GM12865 (cell line): ENCODE measurements at regions not wholly inside any gene's neighbourhood (a gene's known extent, or its start where the extent isn't known, plus 50 kb on each side); places are given as distances from the start of the nearest gene placed in this dataset.

ENCODE experiments used
- DNase-seq: peaks from one replicate; pipeline ENCODE4 v3.0.0; 2010; ENCODE audit warnings: low read depth
- H3K4me3 ChIP-seq: 2 replicates; pipeline ENCODE4 v1.5.1; 2011; ENCODE audit warnings: mild to moderate bottlenecking, low read depth, low read length, control low read depth
- TF ChIP-seq, protein P1 (sequence below): IDR thresholded peaks from 2 replicates; pipeline ENCODE4 v1.5.1; 2011; ENCODE audit warnings: low read length, control low read depth, low read depth, inconsistent platforms; ENCODE audit not compliant: insufficient read depth; ENCODE audit errors: missing control alignments

DNA sequence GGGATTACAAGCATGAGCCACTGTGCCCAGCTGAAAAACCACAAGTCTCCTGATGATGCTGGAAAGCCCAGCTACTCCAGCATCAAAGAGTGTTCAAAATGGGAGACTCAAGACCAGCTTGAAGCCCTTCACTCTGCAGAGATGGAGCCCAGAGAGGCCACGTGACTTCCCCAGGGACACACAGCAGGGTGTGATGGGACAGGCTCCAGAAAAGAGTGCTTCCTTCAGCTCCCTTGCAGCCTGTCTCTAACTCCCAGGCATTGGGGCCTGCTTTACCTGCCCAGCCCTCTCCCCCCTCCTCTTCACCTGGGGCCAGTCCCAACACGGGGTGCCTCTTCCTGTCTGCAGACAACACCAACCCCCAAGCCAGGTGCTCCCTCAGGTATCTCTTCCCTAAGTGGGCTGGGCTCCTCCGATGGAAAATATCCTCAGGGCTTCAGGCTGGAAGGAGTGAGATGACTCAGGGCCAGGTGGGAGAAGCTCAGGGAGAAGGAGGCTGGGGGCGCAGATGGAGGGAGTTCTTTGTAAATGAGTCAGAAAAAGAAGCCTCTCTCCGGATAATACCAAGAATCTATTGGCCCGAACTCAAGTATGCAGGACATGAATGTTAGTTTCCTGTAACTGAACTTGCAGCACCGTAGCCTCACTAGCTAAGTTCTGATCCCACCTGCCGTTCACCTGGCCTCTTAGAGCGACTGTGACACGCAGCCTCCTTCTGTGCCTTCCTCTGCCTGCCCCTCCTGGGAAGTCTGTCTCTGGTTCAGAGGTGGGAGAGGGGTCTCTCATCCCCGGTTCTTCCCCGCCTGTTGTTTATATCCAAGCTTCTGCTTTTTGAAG is 326.6 kb downstream of the MN1 start:
- no peak overlapping the region for H3K4me3 ChIP-seq
- TF ChIP-seq, protein P1, sequence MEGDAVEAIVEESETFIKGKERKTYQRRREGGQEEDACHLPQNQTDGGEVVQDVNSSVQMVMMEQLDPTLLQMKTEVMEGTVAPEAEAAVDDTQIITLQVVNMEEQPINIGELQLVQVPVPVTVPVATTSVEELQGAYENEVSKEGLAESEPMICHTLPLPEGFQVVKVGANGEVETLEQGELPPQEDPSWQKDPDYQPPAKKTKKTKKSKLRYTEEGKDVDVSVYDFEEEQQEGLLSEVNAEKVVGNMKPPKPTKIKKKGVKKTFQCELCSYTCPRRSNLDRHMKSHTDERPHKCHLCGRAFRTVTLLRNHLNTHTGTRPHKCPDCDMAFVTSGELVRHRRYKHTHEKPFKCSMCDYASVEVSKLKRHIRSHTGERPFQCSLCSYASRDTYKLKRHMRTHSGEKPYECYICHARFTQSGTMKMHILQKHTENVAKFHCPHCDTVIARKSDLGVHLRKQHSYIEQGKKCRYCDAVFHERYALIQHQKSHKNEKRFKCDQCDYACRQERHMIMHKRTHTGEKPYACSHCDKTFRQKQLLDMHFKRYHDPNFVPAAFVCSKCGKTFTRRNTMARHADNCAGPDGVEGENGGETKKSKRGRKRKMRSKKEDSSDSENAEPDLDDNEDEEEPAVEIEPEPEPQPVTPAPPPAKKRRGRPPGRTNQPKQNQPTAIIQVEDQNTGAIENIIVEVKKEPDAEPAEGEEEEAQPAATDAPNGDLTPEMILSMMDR: no peak
- DNase-seq: no peak

DNA sequence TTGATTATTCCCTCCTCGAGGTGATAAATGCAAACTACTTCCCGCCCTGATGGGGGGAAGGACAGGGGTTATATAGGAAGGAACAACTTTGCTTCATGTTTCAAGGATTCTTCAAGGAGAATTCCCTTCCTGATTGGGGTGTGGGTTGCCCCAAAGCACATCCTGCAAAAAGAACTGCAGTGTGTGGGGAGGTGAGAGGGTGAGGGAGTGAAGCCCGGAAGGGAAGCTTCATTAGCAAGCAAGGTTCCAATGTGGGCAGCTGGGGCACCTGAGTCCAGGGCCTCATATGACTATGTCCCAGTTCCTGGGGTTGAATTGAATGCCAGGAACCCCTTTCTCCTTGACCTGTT is 326.0 kb downstream of the MN1 start:
- H3K4me3 ChIP-seq: no peak overlapping the region
- DNase-seq: no peak

DNA sequence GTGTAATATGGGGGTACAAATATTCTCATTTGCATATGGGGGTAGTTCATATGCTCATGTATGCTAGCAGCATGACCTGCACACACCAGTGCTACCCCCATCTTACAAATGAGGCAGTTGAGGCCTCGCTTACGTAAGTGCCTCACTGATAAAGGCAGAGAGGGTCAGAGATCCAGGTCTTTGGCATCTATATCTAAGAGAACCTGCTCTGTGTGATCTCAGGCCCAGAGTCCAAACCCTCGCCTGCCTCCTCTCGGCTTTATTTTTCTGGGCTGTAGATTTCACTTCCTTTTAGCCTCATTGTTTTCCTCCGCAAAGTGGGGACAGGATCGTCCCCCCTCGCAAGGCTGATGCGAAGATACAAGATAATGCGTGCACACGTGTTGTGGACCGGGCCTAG is 325.2 kb downstream of the MN1 start:
- no peak for DNase-seq
- H3K4me3 ChIP-seq: no peak overlapping the region
- TF ChIP-seq, protein P1: no peak

More for the DNA sequence above, 326.0 kb downstream of the MN1 start:
- TF ChIP-seq, protein P1: no peak

DNA sequence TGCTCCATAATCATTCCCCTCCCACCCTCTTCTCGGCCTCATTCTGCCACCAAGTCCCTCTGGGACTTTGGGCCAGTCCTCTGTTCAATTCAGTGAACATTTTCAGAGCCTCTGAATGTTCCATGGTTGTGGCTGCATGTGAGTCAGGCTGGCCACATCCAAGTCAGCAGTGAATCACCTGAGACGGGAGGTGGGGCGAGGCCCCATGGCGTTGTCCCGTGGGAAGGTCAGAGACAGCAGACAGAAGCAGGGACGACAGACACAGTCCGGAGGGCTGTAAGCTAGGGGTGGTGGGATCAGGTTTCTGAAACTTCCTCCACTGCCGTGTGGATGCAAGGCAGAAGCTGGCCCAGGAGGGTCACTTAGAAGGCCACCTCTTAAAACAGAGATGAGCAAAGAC is 324.8 kb downstream of the MN1 start:
- TF ChIP-seq, protein P1: no peak
- no peak for DNase-seq
- no peak overlapping the region for H3K4me3 ChIP-seq

DNA sequence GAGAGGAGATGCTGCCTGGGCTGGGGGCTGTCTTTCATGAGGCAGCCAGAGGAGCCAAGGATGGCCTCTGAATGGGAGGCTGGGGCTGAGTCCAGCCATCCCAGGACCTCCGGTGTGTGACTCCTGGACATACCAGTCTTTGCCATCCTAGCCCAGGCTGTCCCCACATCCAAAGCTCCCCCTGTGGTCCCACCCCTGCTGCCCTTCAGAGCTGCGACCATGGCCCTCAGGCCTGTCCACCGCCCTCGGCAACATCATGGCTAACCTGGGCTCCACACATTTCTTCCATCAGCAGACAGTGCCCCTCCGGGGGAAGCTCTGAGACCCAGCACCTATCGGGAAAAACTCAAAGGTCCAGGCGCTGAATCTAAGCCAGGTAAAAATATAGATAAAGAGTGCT is 324.4 kb downstream of the MN1 start:
- TF ChIP-seq, protein P1: no peak
- no peak overlapping the region for H3K4me3 ChIP-seq
- no peak for DNase-seq

DNA sequence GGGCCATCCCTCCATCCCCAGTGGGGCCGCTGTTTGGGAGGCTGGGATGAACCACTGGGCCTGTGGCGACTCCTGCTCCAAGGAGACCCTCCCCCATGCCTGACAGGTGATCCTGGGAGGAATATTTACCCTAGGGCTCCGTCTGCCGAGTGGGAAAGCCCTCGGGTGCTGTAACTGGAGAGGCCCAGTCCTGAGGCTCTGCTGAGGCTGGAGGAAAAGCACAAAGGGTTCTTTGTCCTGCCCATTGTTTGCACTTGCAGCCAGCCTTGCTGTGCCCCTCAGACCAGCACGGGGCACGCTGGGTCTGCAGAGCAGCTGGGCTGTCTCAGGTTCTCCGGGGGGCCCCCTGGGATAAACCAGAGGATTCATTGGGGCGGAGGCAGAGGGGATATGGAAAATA is 321.1 kb downstream of the MN1 start:
- DNase-seq: no peak
- TF ChIP-seq, protein P1: no peak
- H3K4me3 ChIP-seq: no peak overlapping the region

DNA sequence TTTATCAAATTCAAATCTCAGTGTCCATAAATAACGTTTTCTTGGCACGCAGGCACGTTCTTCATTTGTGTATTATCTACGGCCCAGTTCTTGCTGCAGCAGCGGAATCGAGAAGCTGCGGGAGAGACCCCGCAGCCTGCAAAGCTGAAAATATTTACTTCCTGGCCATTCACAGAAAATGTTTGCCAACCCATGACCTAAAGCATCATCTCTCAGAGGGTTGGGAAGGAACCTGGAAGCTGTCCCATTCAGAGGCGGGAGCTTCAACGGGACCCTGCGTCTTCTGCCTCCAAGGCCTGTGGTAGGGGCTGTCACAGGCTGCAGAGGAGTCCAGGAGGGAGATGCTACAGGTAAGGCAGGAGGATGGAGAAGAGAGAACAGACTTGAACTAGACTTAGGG is 319.2 kb downstream of the MN1 start:
- H3K4me3 ChIP-seq: no peak overlapping the region
- DNase-seq: no peak
- TF ChIP-seq, protein P1: no peak
